GM23338 (cell line): ENCODE measurements at regions not wholly inside any gene's neighbourhood (a gene's known extent, or its start where the extent isn't known, plus 50 kb on each side); places are given as distances from the start of the nearest gene placed in this dataset.

Source experiments
- ATAC-seq: fragments of 200-7000 bp; cut with Tn5 transposase; 3 replicates; pipeline ENCODE4 v1.9.1; 2020
- DNase-seq: peaks from one replicate; pipeline ENCODE4 v3.0.0-alpha.2; 2015; ENCODE audit warnings: low spot score
- H2AFZ ChIP-seq: fragments of 200-600 bp; sonication (generic); 2 replicates; pipeline ENCODE4 v1.8.0; 2016; ENCODE audit warnings: antibody characterized with exemption, mild to moderate bottlenecking, moderate library complexity
- H3F3A ChIP-seq: fragments of 200-600 bp; sonication (generic); replicated peaks from 2 replicates; pipeline ENCODE4 v1.8.0; 2017; ENCODE audit warnings: antibody characterized with exemption, mixed run types, low read depth
- H3K27ac ChIP-seq: fragments of 200-600 bp; sonication (generic); 2 replicates; pipeline ENCODE4 v1.6.1; 2016; ENCODE audit warnings: low read depth
- H3K27me3 ChIP-seq: fragments of 200-600 bp; sonication (generic); 2 replicates; pipeline ENCODE4 v1.8.0; 2016; ENCODE audit warnings: mild to moderate bottlenecking, mixed run types, moderate library complexity; ENCODE audit not compliant: insufficient read depth
- H3K36me3 ChIP-seq: fragments of 200-600 bp; sonication (generic); 2 replicates; pipeline ENCODE4 v1.8.0; 2016; ENCODE audit warnings: mild to moderate bottlenecking; ENCODE audit not compliant: insufficient read depth
- H3K4me1 ChIP-seq: fragments of 200-600 bp; sonication (generic); 2 replicates; pipeline ENCODE4 v1.8.0; 2016; ENCODE audit warnings: mild to moderate bottlenecking, moderate library complexity; ENCODE audit not compliant: insufficient read depth
- H3K4me2 ChIP-seq: fragments of 200-600 bp; sonication (generic); 2 replicates; pipeline ENCODE4 v1.7.1; 2017; ENCODE audit warnings: mixed run types
- H3K4me3 ChIP-seq: fragments of 200-600 bp; sonication (generic); 2 replicates; pipeline ENCODE4 v1.6.1; 2016; ENCODE audit warnings: mixed run types
- H3K79me2 ChIP-seq: fragments of 200-600 bp; sonication (generic); replicated peaks from 2 replicates; pipeline ENCODE4 v1.8.0; 2017; ENCODE audit warnings: mild to moderate bottlenecking; ENCODE audit not compliant: insufficient read depth
- H3K9me2 ChIP-seq: fragments of 200-600 bp; sonication (generic); 2 replicates; pipeline ENCODE4 v1.8.0; 2017; ENCODE audit not compliant: insufficient read depth
- H4K20me1 ChIP-seq: fragments of 200-600 bp; sonication (generic); replicated peaks from 2 replicates; pipeline ENCODE4 v1.8.0; 2017; ENCODE audit warnings: mild to moderate bottlenecking; ENCODE audit not compliant: insufficient read depth
- H3K27ac Mint-ChIP-seq: 2 replicates; pipeline ENCODE4 v1.8.0; 2020; ENCODE audit warnings: inconsistent platforms, mild to moderate bottlenecking, moderate library complexity, mixed read lengths
- H3K27me3 Mint-ChIP-seq: 3 replicates; pipeline ENCODE4 v1.8.0; 2022; ENCODE audit warnings: low read depth, mild to moderate bottlenecking, moderate library complexity, mixed read lengths, inconsistent platforms; ENCODE audit not compliant: insufficient read depth, poor library complexity
- H3K36me3 Mint-ChIP-seq: 3 replicates; pipeline ENCODE4 v1.8.0; 2021; ENCODE audit warnings: low read depth, mild to moderate bottlenecking, inconsistent platforms, moderate library complexity, mixed read lengths
- H3K4me1 Mint-ChIP-seq: 3 replicates; pipeline ENCODE4 v1.8.0; 2020; ENCODE audit warnings: mild to moderate bottlenecking, inconsistent platforms, mixed read lengths
- H3K4me3 Mint-ChIP-seq: 3 replicates; pipeline ENCODE4 v1.8.0; 2021; ENCODE audit warnings: moderate library complexity, mild to moderate bottlenecking, inconsistent platforms, mixed read lengths
- H3K9me3 Mint-ChIP-seq: 3 replicates; pipeline ENCODE4 v1.8.0; 2020; ENCODE audit warnings: moderate library complexity, mild to moderate bottlenecking, inconsistent platforms, mixed read lengths
- CREB1 ChIP-seq: fragments of 250-450 bp; sonication (Bioruptor Pico); IDR thresholded peaks from 2 replicates; pipeline ENCODE4 v1.5.0; 2020; ENCODE audit warnings: low read depth, mild to moderate bottlenecking, moderate library complexity
- CTCF ChIP-seq, 2 experiments: fragments of 200-600 bp in 1 of 2; sonication (generic) in 1 of 2; conservative IDR thresholded peaks; 2 replicates each; pipeline versions ENCODE4 v1.5.1 to v1.6.1; 2016 to 2017; ENCODE audit warnings: antibody characterized with exemption in 2 of 2, low read depth in 2 of 2, mild to moderate bottlenecking in 2 of 2, moderate library complexity in 1 of 2
- ETS1 ChIP-seq: IDR thresholded peaks from 2 replicates; pipeline ENCODE4 v1.6.1; 2016; ENCODE audit warnings: antibody characterized with exemption
- EZH2 ChIP-seq: fragments of 200-600 bp; sonication (generic); IDR thresholded peaks from one replicate; pipeline ENCODE4 v1.8.0; 2017; ENCODE audit warnings: antibody characterized with exemption, mild to moderate bottlenecking, low read depth; ENCODE audit not compliant: unreplicated experiment
- EZH2phosphoT487 ChIP-seq: fragments of 200-600 bp; sonication (generic); IDR thresholded peaks from one replicate; pipeline ENCODE4 v1.8.1; 2018; ENCODE audit warnings: antibody characterized with exemption; ENCODE audit not compliant: unreplicated experiment
- JUNB ChIP-seq: IDR thresholded peaks from one replicate; pipeline ENCODE4 v1.6.1; 2016; ENCODE audit warnings: antibody characterized with exemption; ENCODE audit not compliant: unreplicated experiment
- NANOG ChIP-seq: IDR thresholded peaks from 2 replicates; pipeline ENCODE4 v1.6.1; 2016; ENCODE audit warnings: antibody characterized with exemption, borderline replicate concordance
- POLR2AphosphoS5 ChIP-seq: IDR thresholded peaks from 2 replicates; pipeline ENCODE4 v1.6.1; 2016; ENCODE audit warnings: antibody characterized with exemption, low read depth
- REST ChIP-seq: IDR thresholded peaks from one replicate; pipeline ENCODE4 v1.6.1; 2018; ENCODE audit warnings: antibody characterized with exemption; ENCODE audit not compliant: unreplicated experiment
- STAT1 ChIP-seq: IDR thresholded peaks from one replicate; pipeline ENCODE4 v1.6.1; 2016; ENCODE audit warnings: antibody characterized with exemption; ENCODE audit not compliant: unreplicated experiment
- ZNF114 ChIP-seq: fragments of 250-450 bp; sonication (Bioruptor Pico); IDR thresholded peaks from 2 replicates; pipeline ENCODE4 v1.5.0; 2020; ENCODE audit warnings: mild to moderate bottlenecking, moderate library complexity
- ZNF331 ChIP-seq: fragments of 250-450 bp; sonication (Bioruptor Pico); IDR thresholded peaks from 2 replicates; pipeline ENCODE4 v1.5.0; 2020; ENCODE audit warnings: low read depth, mild to moderate bottlenecking, moderate library complexity

- H3K36me3 ChIP-seq: no peaks in the 10 kb centered on the region
- H3K9me2 ChIP-seq: no peaks in the 10 kb centered on the region
- no peak overlapping the region for H2AFZ ChIP-seq
- H3K4me1 ChIP-seq: no peaks in the 10 kb centered on the region
- no peaks in the 10 kb centered on the region for H3K27me3 ChIP-seq
- Mint-ChIP-seq H3K27ac (no peak overlapping the region), H3K36me3 (no peaks in the 10 kb centered on the region), H3K9me3 (no peaks in the 10 kb centered on the region), H3K27me3 (peaks cover 1% of the 10 kb centered on the region), H3K4me1 (no peaks in the 10 kb centered on the region), H3K4me3 (no peak overlapping the region)
- H4K20me1 ChIP-seq: no peaks in the 10 kb centered on the region
- no peak overlapping the region for H3K4me2 ChIP-seq
- no peak for DNase-seq
- H3K27ac ChIP-seq: no peak overlapping the region
- no peak for ATAC-seq
- no peaks in the 10 kb centered on the region for H3K79me2 ChIP-seq
- TF ChIP-seq STAT1: no peak
- TF ChIP-seq EZH2: no peak
- no peak for TF ChIP-seq ZNF331 (CRISPR knock-in tag)
- TF ChIP-seq CREB1: no peak
- TF ChIP-seq POLR2AphosphoS5: no peak
- no peak for TF ChIP-seq EZH2phosphoT487
- no peak for TF ChIP-seq ETS1
- TF ChIP-seq NANOG: no peak
- no peak for TF ChIP-seq ZNF114
- TF ChIP-seq CTCF (conservative IDR thresholded peaks at IDR 0.05; ENCODE audit: low read depth in 2 of 2): no peak
- TF ChIP-seq JUNB: no peak
- H3K4me3 ChIP-seq: no peak overlapping the region
- no peaks in the 10 kb centered on the region for H3F3A ChIP-seq
Measured at GRCh38 chr3:167066977-167067786, 312.9 kb downstream of the ZBBX start.

GRCh38 chr3:167057581-167057980 lies 322.5 kb downstream of the ZBBX start:
- no peaks in the 10 kb centered on the region for H4K20me1 ChIP-seq
- no peaks in the 10 kb centered on the region for H3K79me2 ChIP-seq
- H3K36me3 ChIP-seq: no peaks in the 10 kb centered on the region
- no peak overlapping the region for H3K4me2 ChIP-seq
- no peaks in the 10 kb centered on the region for H3F3A ChIP-seq
- no peak overlapping the region for H3K4me3 ChIP-seq
- Mint-ChIP-seq H3K4me3 (no peak overlapping the region), H3K36me3 (0 out of 3 replicates have a peak, but pooled peaks cover 4% of the 10 kb centered on the region), H3K9me3 (peaks cover 8% of the 10 kb centered on the region; the same call in 2 of the 3 replicates), H3K4me1 (no peaks in the 10 kb centered on the region), H3K27ac (no peak overlapping the region), H3K27me3 (no peaks in the 10 kb centered on the region)
- peaks cover 7% of the 10 kb centered on the region for H3K9me2 ChIP-seq
- DNase-seq (no peak), ATAC-seq (no peak)
- no peak overlapping the region for H3K27ac ChIP-seq
- H2AFZ ChIP-seq: no peak overlapping the region
- no peaks in the 10 kb centered on the region for H3K27me3 ChIP-seq
- H3K4me1 ChIP-seq: no peaks in the 10 kb centered on the region
- no peak for TF ChIP-seq CTCF (conservative IDR thresholded peaks at IDR 0.05; ENCODE audit: low read depth in 2 of 2)
- TF ChIP-seq JUNB: no peak
- TF ChIP-seq POLR2AphosphoS5: no peak
- TF ChIP-seq CREB1: no peak
- no peak for TF ChIP-seq ETS1
- no peak for TF ChIP-seq EZH2
- TF ChIP-seq REST: no peak
